GM12891 (cell line): ENCODE measurements at regions not wholly inside any gene's neighbourhood (a gene's known extent, or its start where the extent isn't known, plus 50 kb on each side); places are given as distances from the start of the nearest gene placed in this dataset.

ENCODE experiments used
- PAX5 ChIP-seq: IDR thresholded peaks from 2 replicates; pipeline ENCODE4 v1.6.1; 2011; ENCODE audit warnings: low read length, moderate library complexity, mild to moderate bottlenecking; ENCODE audit not compliant: insufficient read depth, severe bottlenecking
- POLR2A ChIP-seq: IDR thresholded peaks from 2 replicates; pipeline ENCODE4 v1.6.1; 2011; ENCODE audit warnings: low read depth, low read length, control low read depth
- POLR2AphosphoS5 ChIP-seq: IDR thresholded peaks from 2 replicates; pipeline ENCODE4 v1.6.1; 2011; ENCODE audit warnings: low read depth, low read length, control low read depth
- POU2F2 ChIP-seq: IDR thresholded peaks from 2 replicates; pipeline ENCODE4 v1.6.1; 2011; ENCODE audit warnings: low read depth, mild to moderate bottlenecking, control low read depth, low read length, moderate library complexity
- SPI1 ChIP-seq: IDR thresholded peaks from 2 replicates; pipeline ENCODE4 v1.6.1; 2011; ENCODE audit warnings: low read depth, low read length, control low read depth
- TAF1 ChIP-seq: IDR thresholded peaks from 2 replicates; pipeline ENCODE4 v1.6.1; 2011; ENCODE audit warnings: low read depth, low read length, control low read depth

- TF ChIP-seq TAF1 = no peak
- TF ChIP-seq POLR2A = no peak
- TF ChIP-seq POLR2AphosphoS5 = no peak
- no peak for TF ChIP-seq SPI1
- no peak for TF ChIP-seq POU2F2
- no peak for TF ChIP-seq PAX5
Observed at GRCh38 chr21:28627261-28627660, 365.4 kb downstream of the LTN1 start.
